GM12864 (cell line): ENCODE measurements at regions not wholly inside any gene's neighbourhood (a gene's known extent, or its start where the extent isn't known, plus 50 kb on each side); places are given as distances from the start of the nearest gene placed in this dataset.

Experiments
- DNase-seq: peaks from one replicate; pipeline ENCODE4 v3.0.0-alpha.2; 2011; ENCODE audit warnings: low read depth
- H3K4me3 ChIP-seq: 2 replicates; pipeline ENCODE4 v1.5.1; 2011; ENCODE audit warnings: mild to moderate bottlenecking, low read depth, low read length, control low read depth
- CTCF ChIP-seq: IDR thresholded peaks from 2 replicates; pipeline ENCODE4 v1.5.1; 2011; ENCODE audit warnings: low read depth, mild to moderate bottlenecking, moderate library complexity, low read length, control low read depth, inconsistent platforms; ENCODE audit errors: missing control alignments

- H3K4me3 ChIP-seq = no peak overlapping the region
- no peak for TF ChIP-seq CTCF
- no peak for DNase-seq
Measured at GRCh38 chr2:8107621-8108378, 574.1 kb upstream of the ID2 start.

GRCh38 chr2:8110716-8111115 lies 571.1 kb upstream of the ID2 start:
- no peak for DNase-seq
- H3K4me3 ChIP-seq = no peak overlapping the region
- no peak for TF ChIP-seq CTCF

- DNase-seq = no peak
- no peak for TF ChIP-seq CTCF
- no peak overlapping the region for H3K4me3 ChIP-seq
Measured at GRCh38 chr2:8111193-8111592, 570.7 kb upstream of the ID2 start.

- no peak overlapping the region for H3K4me3 ChIP-seq
- DNase-seq = no peak
- TF ChIP-seq CTCF = no peak
Measured at GRCh38 chr2:8115456-8115855, 566.4 kb upstream of the ID2 start.

- H3K4me3 ChIP-seq = no peak overlapping the region
- TF ChIP-seq CTCF = no peak
- DNase-seq = no peak
Measured at GRCh38 chr2:8115966-8116365, 565.9 kb upstream of the ID2 start.

- H3K4me3 ChIP-seq = no peak overlapping the region
- no peak for TF ChIP-seq CTCF
- peak; percentile 37 for DNase-seq
Measured at GRCh38 chr2:8116661-8117060, 565.2 kb upstream of the ID2 start.
